Right lobe of liver (tissue), 6 donors: ENCODE measurements at regions not wholly inside any gene's neighbourhood (a gene's known extent, or its start where the extent isn't known, plus 50 kb on each side); places are given as distances from the start of the nearest gene placed in this dataset.

Experiments used
- ATAC-seq, 4 donors: fragments of 200-7000 bp; cut with Tn5 transposase; one replicate each; pipeline ENCODE4 v1.9.1; 2020; ENCODE audit warnings: mild to moderate bottlenecking in 4 of 4, moderate library complexity in 4 of 4
- DNase-seq, 3 donors: peaks; one replicate each; pipeline ENCODE4 v3.0.0-alpha.2; 2020
- H3K27ac ChIP-seq, 3 donors: fragments of 200-600 bp; one replicate each; pipeline ENCODE4 v1.8.0; 2022
- H3K27me3 ChIP-seq, 2 donors: fragments of 200-600 bp; one replicate each; pipeline ENCODE4 v1.8.0; 2022
- H3K36me3 ChIP-seq, 4 donors: fragments of 200-600 bp; sonication (generic) in 1 of 4; one replicate each; pipeline versions ENCODE4 v1.5.1 to v1.8.0; 2017 to 2022; ENCODE audit warnings: control low read depth in 1 of 4
- H3K4me1 ChIP-seq, 4 donors: fragments of 200-600 bp; sonication (generic) in 1 of 4; one replicate each; pipeline versions ENCODE4 v1.5.1 to v1.8.0; 2017 to 2022; ENCODE audit warnings: control low read depth in 1 of 4
- H3K4me3 ChIP-seq, 3 donors: fragments of 200-600 bp; one replicate each; pipeline ENCODE4 v1.8.0; 2022
- H3K9me3 ChIP-seq, 4 donors: fragments of 200-600 bp; sonication (generic) in 1 of 4; one replicate each; pipeline versions ENCODE4 v1.5.1 to v1.8.0; 2017 to 2022; ENCODE audit warnings: control low read depth in 1 of 4
- POLR2A ChIP-seq: fragments of 450-650 bp; IDR thresholded peaks from one replicate; pipeline ENCODE4 v1.6.1; 2017; ENCODE audit warnings: antibody characterized with exemption, mild to moderate bottlenecking
- WGBS: methylation state at CpG from one replicate; pipeline ENCODE4 v1.1.6; 2018; ENCODE audit warnings: low coverage, low lambda C conversion rate; ENCODE audit not compliant: insufficient coverage; ENCODE audit errors: missing lambda C conversion rate; 5-methylcytosine and 5-hydroxymethylcytosine counted together
- intact Hi-C, 2 donors: fragments of 100-400 bp; cut with DNase I; formaldehyde crosslinking; loops; one replicate each; pipeline versions ENCODE4 v1.11.2 to v1.14.1; 2022
- TF ChIP-seq, protein P1 (sequence below), 4 donors: fragments of 200-600 bp in 3 of 4; fragments of 450-650 bp in 1 of 4; IDR thresholded peaks; one replicate each; pipeline versions ENCODE4 v1.5.1 to v1.8.0; 2016 to 2022; ENCODE audit warnings: antibody characterized with exemption in 4 of 4, mild to moderate bottlenecking in 2 of 4
- donor health status: DM: no; HTN: yes; CAD: no.
- donor health status: DM: no; HTN: no; CAD: no.
- donor health status: DM: no; HTN: no; CAD: no.
- donor health status: DM: no; HTN: yes; CAD: no.
- donor health status: DM: no; HTN: yes; CAD: no.

DNA sequence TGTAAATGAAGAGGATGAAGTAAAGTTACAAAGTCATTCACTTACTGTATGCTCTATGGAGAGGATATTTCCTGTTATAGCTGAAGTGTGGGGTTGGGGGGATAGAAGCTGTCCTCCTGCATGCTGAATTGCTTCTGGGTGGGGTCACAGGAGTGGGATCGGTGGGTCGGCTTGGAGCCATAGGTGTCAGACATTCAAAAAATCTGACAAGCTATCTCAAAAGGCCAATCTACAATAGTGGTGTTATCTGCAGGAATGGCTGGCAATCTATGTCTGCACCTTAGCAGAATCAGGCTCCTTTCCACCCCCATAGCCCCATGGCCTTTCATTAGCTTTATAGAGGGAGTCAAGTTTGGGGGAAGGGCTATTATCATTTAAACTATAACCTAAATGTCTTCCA lies 104.9 kb downstream of the ABCC12 start:
- DNase-seq (no peak), ATAC-seq (no peak)
- no peaks in the 10 kb centered on the region for H3K27me3 ChIP-seq
- intact Hi-C loops, result no loop called here
- no peaks in the 10 kb centered on the region for H3K4me1 ChIP-seq
- TF ChIP-seq POLR2A, result no peak
- TF ChIP-seq, protein P1, sequence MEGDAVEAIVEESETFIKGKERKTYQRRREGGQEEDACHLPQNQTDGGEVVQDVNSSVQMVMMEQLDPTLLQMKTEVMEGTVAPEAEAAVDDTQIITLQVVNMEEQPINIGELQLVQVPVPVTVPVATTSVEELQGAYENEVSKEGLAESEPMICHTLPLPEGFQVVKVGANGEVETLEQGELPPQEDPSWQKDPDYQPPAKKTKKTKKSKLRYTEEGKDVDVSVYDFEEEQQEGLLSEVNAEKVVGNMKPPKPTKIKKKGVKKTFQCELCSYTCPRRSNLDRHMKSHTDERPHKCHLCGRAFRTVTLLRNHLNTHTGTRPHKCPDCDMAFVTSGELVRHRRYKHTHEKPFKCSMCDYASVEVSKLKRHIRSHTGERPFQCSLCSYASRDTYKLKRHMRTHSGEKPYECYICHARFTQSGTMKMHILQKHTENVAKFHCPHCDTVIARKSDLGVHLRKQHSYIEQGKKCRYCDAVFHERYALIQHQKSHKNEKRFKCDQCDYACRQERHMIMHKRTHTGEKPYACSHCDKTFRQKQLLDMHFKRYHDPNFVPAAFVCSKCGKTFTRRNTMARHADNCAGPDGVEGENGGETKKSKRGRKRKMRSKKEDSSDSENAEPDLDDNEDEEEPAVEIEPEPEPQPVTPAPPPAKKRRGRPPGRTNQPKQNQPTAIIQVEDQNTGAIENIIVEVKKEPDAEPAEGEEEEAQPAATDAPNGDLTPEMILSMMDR (IDR thresholded peaks at IDR 0.05), result no peak
- no peaks in the 10 kb centered on the region for H3K36me3 ChIP-seq
- H3K9me3 ChIP-seq, result no peaks in the 10 kb centered on the region
- no peak overlapping the region for H3K27ac ChIP-seq
- H3K4me3 ChIP-seq, result no peak overlapping the region
- WGBS, result 72% methylated on average over 2 of the region's 2 CpGs

DNA sequence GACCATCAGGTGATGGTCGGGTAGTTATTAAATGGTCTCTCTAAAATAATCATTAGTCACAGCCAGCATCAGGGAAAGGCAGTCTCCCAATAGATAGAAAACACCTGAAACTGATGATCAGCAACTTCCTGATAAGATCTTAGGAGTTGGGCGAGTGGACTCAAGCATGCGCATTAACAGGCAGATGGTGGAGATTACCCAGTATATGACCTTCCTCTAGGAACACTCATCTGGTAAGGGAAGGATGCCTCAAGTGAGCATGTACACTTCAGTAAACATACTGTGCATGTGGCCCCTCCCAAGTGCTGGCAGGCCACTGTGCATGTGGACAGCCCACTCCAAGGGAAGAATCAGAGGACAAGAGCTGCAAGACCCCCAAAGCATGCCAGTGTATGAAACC lies 105.9 kb downstream of the ABCC12 start:
- H3K4me1 ChIP-seq, result no peaks in the 10 kb centered on the region
- intact Hi-C loops, result no loop called here
- no peak for TF ChIP-seq POLR2A
- TF ChIP-seq, protein P1 (IDR thresholded peaks at IDR 0.05), result no peak
- no peak for DNase-seq
- no peak overlapping the region for H3K27ac ChIP-seq
- ATAC-seq, result no peak
- 52% methylated on average over 3 of the region's 3 CpGs for WGBS
- H3K36me3 ChIP-seq, result no peaks in the 10 kb centered on the region
- H3K9me3 ChIP-seq, result no peaks in the 10 kb centered on the region
- H3K4me3 ChIP-seq, result no peak overlapping the region
- no peaks in the 10 kb centered on the region for H3K27me3 ChIP-seq

DNA sequence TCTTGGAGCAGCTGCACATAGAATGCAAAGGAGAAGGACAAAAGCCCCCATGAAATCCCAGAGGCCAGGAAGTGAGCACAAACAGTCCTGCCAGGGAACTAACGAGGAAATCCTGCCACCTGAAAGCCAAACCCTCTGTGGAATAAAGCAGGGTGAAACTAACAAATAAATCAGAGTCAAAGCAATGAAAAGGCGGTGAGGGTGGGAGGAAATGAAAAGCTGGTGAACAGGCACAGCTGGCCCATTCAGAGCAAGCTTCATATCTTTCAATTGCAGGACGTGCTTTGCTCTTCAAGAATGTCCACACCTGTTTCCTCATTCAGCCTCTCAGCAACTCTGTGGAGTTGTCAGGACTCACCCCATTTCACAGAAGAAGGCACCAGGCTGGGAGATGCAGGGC lies 108.1 kb downstream of the ABCC12 start:
- Histone ChIP-seq H3K27me3 (no peaks in the 10 kb centered on the region), H3K4me1 (no peaks in the 10 kb centered on the region), H3K27ac (no peak overlapping the region), H3K36me3 (no peaks in the 10 kb centered on the region), H3K9me3 (no peaks in the 10 kb centered on the region), H3K4me3 (no peak overlapping the region)
- intact Hi-C loops, result no loop called here
- DNase-seq, result no peak
- no peak for ATAC-seq
- TF ChIP-seq, protein P1 (IDR thresholded peaks at IDR 0.05), result no peak
- no peak for TF ChIP-seq POLR2A
- 11% methylated on average over 2 of the region's 3 CpGs for WGBS

DNA sequence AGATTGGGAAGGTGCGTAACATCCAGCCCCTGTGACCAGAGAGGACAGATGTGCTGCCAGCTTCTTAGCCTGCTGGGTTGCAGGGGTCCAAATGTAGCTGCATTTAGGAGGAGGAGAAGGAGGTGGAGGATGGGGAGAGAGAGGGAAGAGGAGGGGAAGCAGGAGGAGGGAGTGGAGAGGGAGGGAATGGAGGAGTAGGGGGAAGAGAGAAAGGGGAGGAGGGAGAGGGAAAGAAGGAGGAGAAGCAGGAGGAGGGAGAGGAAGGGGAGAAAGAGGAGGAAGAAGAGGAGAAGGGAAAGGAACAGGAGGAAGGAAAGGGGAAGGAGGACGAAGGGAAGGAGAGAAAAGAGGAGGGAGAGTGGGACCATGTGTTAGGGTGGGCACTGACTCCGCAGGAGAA lies 108.6 kb downstream of the ABCC12 start:
- Histone ChIP-seq H3K4me1 (no peaks in the 10 kb centered on the region), H3K4me3 (no peak overlapping the region), H3K36me3 (no peaks in the 10 kb centered on the region), H3K27me3 (no peaks in the 10 kb centered on the region), H3K9me3 (no peaks in the 10 kb centered on the region), H3K27ac (no peak overlapping the region)
- 42% methylated on average over 3 of the region's 3 CpGs for WGBS
- ATAC-seq (no peak), DNase-seq (no peak)
- no peak for TF ChIP-seq POLR2A
- TF ChIP-seq, protein P1 (IDR thresholded peaks at IDR 0.05), result no peak
- intact Hi-C loops, result no loop called here

DNA sequence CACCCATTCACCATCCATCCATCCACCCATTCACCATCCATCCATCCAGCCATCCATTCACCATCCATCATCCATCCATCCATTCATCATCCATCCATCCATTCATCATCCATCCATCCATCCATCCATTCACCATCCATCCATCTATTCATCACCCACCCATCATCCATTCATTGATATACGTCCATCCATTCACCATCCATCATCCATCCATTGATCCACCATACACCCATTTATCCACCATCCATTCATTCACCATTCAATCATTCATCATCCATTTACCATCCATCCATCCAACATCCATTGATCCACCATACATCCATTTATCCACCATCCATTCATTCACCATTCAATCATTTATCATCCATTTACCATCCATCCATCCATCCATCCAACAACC lies 111.7 kb downstream of the ABCC12 start:
- intact Hi-C loops, result no loop called here
- Histone ChIP-seq H3K36me3 (no peaks in the 10 kb centered on the region), H3K27ac (no peak overlapping the region), H3K9me3 (no peaks in the 10 kb centered on the region), H3K4me1 (no peaks in the 10 kb centered on the region), H3K27me3 (no peaks in the 10 kb centered on the region), H3K4me3 (no peak overlapping the region)
- no peak for TF ChIP-seq POLR2A
- TF ChIP-seq, protein P1 (IDR thresholded peaks at IDR 0.05), result no peak
- ATAC-seq, result no peak
- no peak for DNase-seq
- 35% methylated on average over 1 of the region's 1 CpG for WGBS
